Stimulated activated CD8-positive, alpha-beta memory T cell treated with anti-CD3 and anti-CD28 coated beads, Interleukin-15, amount 100 ng/mL, for 48 hours (primary cell): ENCODE measurements at regions not wholly inside any gene's neighbourhood (a gene's known extent, or its start where the extent isn't known, plus 50 kb on each side); places are given as distances from the start of the nearest gene placed in this dataset.

Source experiments
- DNase-seq, 2 donors: peaks; one replicate each; pipeline ENCODE4 v3.0.0-alpha.2; 2020; ENCODE audit warnings: low read depth in 2 of 2

DNA sequence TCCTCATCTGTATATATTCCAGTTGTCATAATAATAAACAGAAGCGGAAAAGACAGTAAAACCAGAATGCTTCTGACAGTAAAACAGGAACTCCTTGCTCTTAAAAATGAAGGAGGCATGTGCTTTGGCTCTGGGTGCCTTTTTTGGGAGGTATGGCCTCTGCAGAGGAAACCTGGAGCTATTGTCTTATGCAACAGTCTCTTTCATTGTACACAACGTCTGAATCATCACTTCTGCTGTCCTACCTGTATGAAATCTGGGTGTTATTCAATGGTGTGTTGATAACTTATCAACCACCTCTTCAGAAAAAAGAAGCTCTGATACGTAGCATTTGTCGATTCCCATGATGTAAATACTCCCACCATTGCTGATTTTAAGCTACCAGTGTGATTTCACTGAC is 64.8 kb downstream of the CDCA7 start:
- DNase-seq: no peak

DNA sequence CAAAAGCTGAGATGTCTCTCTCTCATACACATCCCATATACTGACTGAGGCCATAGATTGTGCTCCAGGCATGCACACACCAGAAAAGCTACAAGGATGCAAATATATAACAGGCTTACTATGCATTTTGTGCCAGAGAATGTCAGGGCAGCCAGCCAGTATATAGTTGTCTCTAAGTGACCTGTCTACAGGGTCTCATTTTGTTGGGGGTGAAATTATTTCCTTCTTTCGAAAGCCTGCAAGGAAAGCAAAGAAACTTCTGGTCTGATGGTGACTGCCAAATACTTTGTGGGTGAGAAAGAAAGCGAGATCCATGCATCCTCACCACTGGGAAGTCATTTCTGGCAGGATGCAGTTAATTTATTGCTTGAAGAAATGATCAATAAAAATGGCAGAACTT is 70.2 kb downstream of the CDCA7 start:
- DNase-seq: no peak

DNA sequence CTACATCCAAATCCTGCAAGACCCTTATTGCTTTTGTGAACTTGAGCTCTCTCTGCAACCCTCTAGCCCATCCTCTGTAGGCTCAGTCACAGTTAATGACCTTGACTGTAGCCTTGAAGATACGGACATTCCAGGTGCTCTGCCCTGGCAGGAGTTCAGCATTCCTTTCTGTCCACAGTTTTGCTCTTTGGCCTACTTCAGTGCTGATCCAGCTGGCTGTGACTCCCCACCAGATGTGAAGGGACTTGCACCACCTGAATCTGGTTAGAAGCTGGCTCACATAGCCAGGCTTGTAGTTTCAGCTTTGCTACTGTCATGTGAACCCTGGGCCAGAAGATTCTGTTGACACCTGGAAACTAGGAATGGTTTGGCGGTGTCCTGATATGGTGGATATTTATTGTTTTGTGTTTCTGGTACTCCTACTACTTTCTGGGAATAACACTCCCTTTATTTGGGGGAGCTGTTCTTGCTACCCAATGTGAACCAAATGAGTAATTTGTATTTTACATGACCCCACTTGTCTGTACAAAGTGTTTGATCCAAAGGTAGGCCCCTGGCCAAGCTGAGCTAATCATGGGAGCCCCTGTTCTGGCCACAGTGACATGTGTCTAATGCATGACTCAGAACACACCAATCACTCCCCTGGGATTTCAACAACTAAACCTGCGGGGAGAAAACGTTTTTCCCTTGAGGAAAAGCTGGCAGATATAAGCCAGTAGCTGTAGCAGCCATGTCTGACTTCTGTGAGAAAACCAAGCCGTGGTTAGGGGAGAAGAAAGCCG is 73.4 kb downstream of the CDCA7 start:
- no peak for DNase-seq

GRCh38 chr2:173431191-173431590 is 76.5 kb downstream of the CDCA7 start:
- DNase-seq: no peak

GRCh38 chr2:173432049-173432754 is 77.5 kb downstream of the CDCA7 start:
- DNase-seq: no peak

DNA sequence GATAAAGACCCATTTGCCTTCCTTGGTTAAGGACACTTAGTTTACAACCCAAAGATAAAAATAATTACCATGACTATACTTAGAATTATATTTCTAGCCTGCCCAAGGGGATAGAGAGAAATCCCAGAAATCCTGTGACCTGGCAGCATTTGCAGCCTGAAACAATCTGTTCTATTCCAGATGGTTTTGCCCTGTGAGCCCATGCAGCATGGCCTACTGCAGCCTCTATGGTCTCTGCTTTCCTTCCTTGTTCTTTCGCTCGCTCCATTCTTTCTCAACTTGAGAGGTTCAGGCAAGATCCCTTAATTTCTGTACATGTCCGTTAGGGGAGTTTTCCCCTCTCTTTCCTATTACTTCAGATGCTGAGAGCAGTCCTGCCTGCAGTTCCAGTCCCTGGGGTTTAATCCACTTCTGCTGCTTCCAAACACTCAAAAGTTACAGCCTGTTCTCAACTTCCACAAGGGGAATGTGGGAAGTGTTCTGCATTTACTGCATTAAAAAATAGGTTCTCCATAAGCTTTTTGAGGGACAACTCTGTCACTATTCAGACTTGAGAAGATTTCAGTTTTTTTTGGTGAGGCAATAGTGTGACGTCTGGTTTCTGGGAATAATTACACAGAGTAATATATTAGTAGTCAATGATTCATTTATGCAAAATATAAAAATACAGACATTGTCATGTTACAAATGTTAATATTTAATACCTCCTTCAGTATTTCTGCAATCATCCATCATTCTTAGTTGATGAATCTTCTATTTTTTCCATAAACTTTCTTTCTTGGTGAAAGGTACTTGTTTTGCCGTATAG is 80.3 kb downstream of the CDCA7 start:
- DNase-seq: no peak

DNA sequence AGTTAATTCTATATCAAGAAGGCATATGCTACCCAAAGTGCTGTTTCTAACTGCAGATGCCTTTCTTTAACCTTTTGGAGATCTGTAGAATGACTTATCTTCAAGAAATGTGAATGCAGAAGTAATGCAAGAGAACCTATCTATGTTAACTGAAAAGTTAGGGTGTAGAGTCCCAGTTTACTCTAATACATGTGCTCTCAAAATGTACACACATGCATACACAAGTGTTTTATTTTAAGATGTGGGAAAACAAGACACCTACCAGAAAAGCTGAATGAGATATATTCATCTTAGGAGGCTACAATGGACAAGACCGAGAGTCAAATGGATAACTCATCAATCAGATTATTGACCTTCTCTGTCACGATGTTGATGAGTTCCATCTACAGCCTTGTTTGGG is 80.9 kb downstream of the CDCA7 start:
- no peak for DNase-seq

DNA sequence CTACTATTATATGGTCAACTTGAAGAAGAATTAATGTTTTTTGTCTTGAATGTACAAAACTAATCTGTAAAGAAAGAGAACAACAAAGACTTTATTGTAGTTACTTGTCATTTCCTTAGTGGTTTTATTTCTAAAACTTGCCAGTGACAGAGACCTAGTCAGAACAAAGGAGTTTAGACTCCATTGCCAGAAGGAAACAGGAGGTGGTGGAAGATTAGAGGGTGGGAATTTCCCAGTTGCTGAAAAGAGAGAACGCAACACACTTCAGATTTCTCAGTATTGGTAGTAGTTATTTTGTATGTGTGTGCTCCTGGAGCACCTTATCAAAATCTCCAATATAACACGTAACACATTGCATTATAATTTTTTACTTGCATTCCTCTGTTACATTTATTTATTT is 81.4 kb downstream of the CDCA7 start:
- no peak for DNase-seq

DNA sequence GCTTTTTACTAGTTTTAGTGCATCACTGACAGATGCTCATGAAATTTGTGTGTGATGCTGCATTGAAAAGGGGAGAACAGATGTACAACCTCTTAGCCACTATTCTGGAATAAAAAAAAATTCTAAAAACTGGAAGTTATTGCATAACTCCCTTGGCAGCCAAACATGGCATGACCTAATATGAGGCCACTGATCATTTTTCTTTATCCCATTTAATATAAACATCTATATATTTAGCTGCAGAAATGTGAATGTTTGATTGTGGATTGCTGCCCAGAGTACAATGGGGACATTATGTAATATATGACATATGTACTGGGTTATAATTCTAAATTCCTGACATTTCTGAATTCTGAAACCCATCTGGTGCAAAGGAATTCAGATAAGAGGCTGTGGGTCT is 86.5 kb downstream of the CDCA7 start:
- no peak for DNase-seq

GRCh38 chr2:173442542-173442941 is 87.9 kb downstream of the CDCA7 start:
- DNase-seq: no peak

DNA sequence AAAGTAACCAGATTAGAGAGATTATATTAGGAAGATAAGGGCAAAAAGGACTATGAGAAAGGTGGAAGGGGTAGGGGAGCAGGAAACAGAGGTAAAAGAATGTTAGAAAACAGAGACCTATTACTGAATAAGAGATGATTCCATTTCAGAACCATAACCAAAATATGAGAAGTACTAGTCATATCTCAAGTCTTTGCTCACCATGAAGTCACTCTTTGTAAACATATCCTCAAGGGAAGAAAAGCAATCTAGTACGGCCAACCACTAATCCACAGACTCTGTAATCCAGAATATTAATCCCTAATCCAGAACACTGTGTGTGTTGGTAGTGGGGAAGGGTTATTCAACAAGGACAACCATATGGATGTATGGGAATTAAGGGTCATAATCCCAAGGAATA is 92.0 kb downstream of the CDCA7 start:
- DNase-seq: no peak

DNA sequence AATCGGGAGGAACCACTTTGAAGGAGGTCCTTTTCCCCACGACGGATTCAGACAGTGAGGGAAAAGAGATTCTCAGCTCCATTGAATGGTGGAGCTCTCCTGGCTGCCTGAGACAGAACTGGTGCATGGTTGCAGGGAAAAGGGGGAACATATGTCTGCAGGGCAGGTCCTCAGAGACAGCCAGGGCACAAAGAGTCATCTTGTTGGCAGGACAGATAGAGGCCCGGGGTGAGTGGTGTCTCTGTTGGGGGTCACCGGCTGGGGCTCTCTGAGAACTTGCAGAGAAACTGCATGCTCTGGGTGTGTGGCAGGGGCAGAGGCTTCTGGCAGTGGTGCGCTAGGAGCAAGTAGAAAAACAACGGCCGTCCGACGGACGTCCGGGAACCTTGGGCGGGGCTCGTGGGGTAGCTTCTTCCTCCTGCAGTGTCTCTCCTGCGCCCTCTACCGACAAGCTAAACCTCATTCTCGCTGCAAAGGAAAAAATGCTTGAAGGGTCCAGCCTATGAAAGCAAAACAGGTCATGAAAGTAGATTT is 94.3 kb downstream of the CDCA7 start:
- peak; percentile 47 to 50 for DNase-seq

DNA sequence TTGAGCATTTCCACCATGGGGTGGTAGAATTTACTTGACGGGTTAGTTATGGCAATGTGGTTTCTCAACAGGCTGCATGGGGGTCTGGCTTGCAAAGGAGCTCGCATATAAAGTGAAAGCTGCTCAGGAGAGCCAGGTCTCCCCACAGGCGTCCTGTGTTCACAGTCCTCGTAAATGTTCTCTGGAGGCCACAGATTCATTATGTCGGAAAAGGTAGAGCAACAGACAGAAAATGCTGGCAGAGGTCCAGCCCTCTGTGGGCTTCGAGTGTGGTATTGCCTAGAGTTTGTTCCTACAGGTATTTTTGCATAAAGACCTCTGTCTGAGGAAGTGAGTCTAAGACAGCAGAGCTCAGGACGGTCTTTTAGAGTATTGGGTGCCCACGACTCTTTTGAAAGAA is 96.4 kb downstream of the CDCA7 start:
- DNase-seq: no peak

DNA sequence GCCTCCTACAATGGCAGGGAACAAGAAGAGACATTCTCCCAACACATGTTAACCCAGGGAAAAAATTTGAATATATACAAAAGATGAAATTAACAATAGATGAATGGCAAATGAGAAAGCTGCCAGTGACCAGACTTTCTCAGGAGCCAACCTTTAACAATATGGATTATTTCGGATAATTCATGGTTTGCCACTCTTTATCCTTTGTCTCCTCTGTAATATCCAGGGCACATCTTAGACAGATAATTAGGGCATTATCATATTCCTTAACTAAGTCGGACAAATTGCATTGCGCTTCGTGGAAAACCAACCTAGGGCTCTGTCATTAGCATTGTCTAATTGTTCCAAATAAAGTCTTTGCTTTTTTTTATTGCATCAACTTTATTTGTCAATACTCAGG is 97.3 kb downstream of the CDCA7 start:
- no peak for DNase-seq

DNA sequence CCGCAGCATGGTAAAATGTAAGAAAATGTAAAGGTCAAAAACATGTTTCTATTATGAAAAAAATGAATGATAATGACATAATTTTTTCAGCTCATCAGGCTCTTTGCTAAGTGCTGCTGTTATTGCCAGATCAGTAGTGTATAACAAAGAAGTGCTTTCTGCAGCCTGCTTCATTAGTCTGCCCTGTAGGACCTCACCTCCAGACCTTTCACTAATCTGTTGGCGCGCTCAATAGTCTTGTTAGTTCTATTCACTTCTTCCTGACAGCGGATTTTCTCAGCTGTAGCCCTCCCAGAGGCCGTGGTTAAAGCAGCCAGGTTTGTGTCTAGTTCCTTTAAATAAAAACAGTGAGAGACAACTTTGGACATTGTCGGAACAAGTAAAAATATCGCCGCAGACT is 97.7 kb downstream of the CDCA7 start:
- DNase-seq: no peak

DNA sequence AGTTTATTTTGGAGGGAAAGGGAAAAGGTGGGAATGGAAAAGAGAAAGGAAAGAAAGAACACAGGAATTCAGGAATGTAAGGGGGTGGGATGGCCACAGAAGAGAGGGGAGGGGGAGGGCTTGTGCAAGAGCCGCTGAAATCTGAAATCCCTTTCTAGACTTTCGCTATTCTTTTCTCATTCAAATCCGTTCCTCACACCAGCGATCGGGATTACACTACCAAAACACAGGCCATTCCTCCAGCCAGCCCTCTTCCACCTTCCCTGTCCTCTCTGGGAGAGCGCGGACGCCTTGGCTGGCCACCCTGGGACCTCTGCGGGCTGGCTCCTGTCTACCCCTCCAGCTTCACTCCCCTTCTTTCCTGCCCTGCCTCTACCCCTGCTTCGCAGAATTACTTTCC is 102.3 kb downstream of the CDCA7 start:
- DNase-seq: no peak

DNA sequence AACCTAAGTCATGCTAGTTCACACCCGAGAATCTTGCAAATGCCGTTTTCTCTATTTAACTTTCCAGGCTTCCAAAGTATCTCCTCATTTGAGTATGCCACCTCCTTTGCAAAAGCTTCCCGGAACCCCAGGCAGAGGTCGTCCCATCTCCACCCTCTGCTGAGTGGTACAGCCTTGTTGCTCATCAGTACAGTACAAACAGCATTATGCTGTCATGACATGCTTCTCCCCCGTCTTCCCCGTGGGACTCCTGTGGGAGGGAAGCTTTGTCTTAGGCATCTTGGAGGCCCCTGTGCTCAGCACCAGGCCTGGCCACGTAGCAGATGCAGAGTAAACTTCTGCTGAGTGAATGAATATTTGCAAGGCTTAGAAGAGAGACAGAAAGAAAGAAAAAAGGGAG is 102.7 kb downstream of the CDCA7 start:
- DNase-seq: no peak

GRCh38 chr2:173458991-173459780 is 104.5 kb downstream of the CDCA7 start:
- DNase-seq: no peak

GRCh38 chr2:173462892-173463840 is 108.5 kb downstream of the CDCA7 start:
- no peak for DNase-seq

DNA sequence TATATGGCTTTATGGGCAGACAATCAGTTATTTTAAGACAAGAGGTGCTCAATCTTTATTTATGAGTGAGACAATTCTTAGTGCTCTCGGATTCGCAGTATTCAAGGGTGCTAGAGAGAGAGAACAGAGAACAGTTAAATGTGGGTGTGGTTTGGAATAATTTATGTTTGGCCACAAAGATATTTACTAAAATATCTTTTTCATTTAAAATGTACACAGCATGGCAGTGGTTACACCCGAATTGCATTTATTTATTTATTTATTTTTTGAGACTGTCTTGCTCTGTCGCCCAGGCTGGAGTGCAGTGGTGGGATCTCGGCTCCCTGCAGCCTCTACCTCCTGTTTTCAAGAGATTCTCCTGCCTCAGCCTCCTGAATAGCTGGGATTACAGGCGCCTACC is 109.2 kb downstream of the CDCA7 start:
- DNase-seq: no peak
